BJ (cell line): ENCODE measurements at regions not wholly inside any gene's neighbourhood (a gene's known extent, or its start where the extent isn't known, plus 50 kb on each side); places are given as distances from the start of the nearest gene placed in this dataset.

Source experiments
- CTCF ChIA-PET: fragments of 350-600 bp; formaldehyde crosslinking; extraction: SDS; loops from one replicate; lab custom pipeline; 2021; ENCODE audit warnings: antibody characterized with exemption, inconsistent platforms; lab: Yijun Ruan, JAX
- POLR2A ChIA-PET: fragments of 300-600 bp; sonication (Branson Sonifier 250); formaldehyde crosslinking; extraction: SDS; loops from one replicate; lab custom pipeline; 2021; ENCODE audit warnings: antibody characterized with exemption; lab: Charles Lee
- DNase-seq: peaks from one replicate; pipeline ENCODE4 v3.0.0-alpha.2; 2011; ENCODE audit warnings: low read depth
- H3K27me3 ChIP-seq: 2 replicates; pipeline ENCODE4 v1.6.0; 2011; ENCODE audit warnings: low read length; ENCODE audit not compliant: control insufficient read depth, insufficient read depth
- H3K36me3 ChIP-seq: 2 replicates; pipeline ENCODE4 v1.5.1; 2011; ENCODE audit warnings: low read length; ENCODE audit not compliant: control insufficient read depth, insufficient read depth
- H3K4me3 ChIP-seq: 2 replicates; pipeline ENCODE4 v1.5.1; 2011; ENCODE audit warnings: low read depth, mild to moderate bottlenecking, control low read depth, low read length
- TF ChIP-seq, protein P1 (sequence below): IDR thresholded peaks from 2 replicates; pipeline ENCODE4 v1.5.1; 2011; ENCODE audit warnings: low read depth, mild to moderate bottlenecking, control low read depth, inconsistent platforms, low read length, moderate library complexity; ENCODE audit not compliant: insufficient read depth

DNA sequence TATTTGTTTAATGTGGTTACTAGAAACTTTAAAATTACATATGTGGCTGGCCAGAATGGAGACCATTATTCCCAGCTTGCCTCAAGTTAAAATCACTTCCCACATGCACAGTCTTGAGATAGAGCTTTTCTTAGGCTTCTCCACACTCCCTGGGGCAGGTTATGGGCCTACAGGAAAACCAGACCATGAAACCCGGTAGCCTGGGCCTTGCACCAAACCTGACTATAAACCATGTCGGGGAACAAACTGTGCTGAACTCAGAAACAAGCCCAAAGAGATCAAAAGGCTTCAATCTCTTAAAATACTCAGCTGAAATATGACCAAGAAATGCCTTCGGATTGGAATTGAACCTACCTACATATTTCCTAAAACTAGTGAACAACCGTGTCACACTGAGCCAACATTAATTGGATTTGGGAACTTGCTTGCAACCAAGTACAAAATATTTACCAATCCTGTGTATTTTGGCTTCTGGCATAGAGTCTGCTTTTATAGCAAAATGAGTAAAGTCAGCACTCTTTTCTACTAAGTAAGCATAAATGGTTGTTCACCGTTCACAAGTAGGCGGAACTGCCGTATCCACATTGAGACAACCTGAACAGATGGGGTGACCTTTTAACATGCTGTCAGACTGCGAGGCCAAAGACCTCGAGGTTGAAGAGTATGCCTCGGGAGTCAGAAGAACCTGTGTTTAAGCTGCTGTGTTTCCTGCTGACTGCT, 199.5 kb downstream of the FAM76B start:
- Histone ChIP-seq H3K4me3 (no peak overlapping the region), H3K36me3 (no peaks in the 10 kb centered on the region), H3K27me3 (no peaks in the 10 kb centered on the region; the same call in 1 of the 2 replicates)
- no peak for DNase-seq
- TF ChIP-seq, protein P1, sequence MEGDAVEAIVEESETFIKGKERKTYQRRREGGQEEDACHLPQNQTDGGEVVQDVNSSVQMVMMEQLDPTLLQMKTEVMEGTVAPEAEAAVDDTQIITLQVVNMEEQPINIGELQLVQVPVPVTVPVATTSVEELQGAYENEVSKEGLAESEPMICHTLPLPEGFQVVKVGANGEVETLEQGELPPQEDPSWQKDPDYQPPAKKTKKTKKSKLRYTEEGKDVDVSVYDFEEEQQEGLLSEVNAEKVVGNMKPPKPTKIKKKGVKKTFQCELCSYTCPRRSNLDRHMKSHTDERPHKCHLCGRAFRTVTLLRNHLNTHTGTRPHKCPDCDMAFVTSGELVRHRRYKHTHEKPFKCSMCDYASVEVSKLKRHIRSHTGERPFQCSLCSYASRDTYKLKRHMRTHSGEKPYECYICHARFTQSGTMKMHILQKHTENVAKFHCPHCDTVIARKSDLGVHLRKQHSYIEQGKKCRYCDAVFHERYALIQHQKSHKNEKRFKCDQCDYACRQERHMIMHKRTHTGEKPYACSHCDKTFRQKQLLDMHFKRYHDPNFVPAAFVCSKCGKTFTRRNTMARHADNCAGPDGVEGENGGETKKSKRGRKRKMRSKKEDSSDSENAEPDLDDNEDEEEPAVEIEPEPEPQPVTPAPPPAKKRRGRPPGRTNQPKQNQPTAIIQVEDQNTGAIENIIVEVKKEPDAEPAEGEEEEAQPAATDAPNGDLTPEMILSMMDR: no peak
- CTCF ChIA-PET: interaction anchor here (0.6 kb wide), 1 partner anchor 94 kb away, joined by 3 read pairs; no protein-coding TSS in a partner anchor
- POLR2A ChIA-PET: no interaction called here

DNA sequence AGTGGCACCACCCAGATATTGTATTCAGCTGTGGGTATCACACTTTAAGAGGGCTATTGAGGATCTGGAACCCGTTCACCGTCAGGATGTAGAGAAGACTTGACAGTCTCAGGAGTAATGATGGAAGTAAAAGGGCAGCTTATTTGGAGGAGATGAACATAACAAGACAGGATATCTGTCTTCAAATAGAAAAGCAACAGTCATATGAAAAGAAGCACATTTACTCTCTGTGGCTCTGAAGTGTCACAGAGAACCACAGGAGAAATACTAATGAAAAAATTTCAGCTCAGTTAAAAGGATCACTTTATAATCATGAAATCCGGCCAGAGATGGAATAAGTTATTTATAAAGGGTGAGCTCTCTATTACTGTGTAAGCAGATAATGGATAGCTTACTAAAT, 200.8 kb downstream of the FAM76B start:
- CTCF ChIA-PET: no interaction called here
- TF ChIP-seq, protein P1: no peak
- H3K4me3 ChIP-seq: no peak overlapping the region
- H3K36me3 ChIP-seq: no peaks in the 10 kb centered on the region
- H3K27me3 ChIP-seq: no peaks in the 10 kb centered on the region; the same call in 1 of the 2 replicates
- no peak for DNase-seq
- POLR2A ChIA-PET: no interaction called here

DNA sequence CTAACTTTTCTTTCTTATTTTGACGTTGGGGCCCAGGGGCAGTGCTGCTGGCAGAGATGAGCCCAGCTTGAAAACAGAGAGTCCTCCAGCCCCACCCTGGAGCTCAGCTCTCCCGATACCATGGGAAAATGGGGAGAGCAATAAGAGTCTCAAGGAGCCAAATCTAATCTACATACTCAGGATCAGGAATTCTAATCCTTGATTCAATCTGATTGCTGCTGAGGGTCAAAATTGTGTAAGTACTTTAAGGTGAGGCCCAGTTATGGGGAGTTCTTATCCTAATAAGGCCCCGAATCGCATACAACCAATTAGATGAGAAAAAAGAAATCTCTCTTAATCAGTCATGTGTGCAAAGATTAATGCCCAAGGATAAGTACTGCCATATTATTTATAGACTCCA, 202.9 kb downstream of the FAM76B start:
- DNase-seq: no peak
- TF ChIP-seq, protein P1: no peak
- CTCF ChIA-PET: interaction anchor here (1.4 kb wide), 1 partner anchor 23 kb away, joined by 4 read pairs; no protein-coding TSS in a partner anchor
- Histone ChIP-seq H3K4me3 (no peak overlapping the region), H3K27me3 (no peaks in the 10 kb centered on the region; the same call in 1 of the 2 replicates), H3K36me3 (no peaks in the 10 kb centered on the region)
- POLR2A ChIA-PET: no interaction called here

DNA sequence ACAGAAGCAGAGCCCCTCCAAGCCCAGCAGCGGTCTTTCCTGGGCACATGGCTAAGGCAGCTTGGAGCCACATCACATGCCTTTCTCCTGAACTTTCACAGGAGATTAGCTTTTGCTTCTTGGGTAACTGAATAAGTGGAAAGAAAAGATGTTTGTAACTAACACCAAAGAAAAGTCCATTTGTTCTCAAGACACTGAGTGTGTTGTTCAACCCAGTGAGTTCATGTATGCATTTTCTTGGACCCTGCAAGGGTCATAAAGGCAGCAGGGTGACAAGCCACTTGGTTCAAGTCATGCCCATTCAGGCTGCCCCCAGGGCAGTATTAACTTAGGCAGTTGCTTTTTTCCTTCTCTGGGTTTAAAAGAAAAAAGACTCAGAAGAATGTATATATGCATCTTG, 203.4 kb downstream of the FAM76B start:
- no peaks in the 10 kb centered on the region for H3K27me3 ChIP-seq
- CTCF ChIA-PET: interaction anchor here (1.4 kb wide), 1 partner anchor 22 kb away, joined by 4 read pairs; no protein-coding TSS in a partner anchor
- H3K36me3 ChIP-seq: no peaks in the 10 kb centered on the region
- POLR2A ChIA-PET: no interaction called here
- TF ChIP-seq, protein P1: no peak
- no peak for DNase-seq
- no peak overlapping the region for H3K4me3 ChIP-seq

DNA sequence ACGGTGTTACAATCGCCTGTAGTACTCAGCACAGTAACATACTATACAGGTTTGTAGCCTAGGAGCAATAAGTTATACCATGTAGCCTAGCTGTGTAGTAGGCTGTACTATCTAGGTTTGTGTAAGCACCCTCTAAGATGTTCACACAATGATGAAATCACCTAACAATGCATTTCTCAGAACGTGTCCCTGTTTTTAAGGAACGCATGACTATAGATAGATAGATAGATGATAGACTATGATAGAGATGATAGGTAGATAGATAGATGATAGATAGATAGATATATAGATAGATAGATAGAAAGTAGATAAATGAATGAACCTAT, 203.9 kb downstream of the FAM76B start:
- H3K36me3 ChIP-seq: no peaks in the 10 kb centered on the region
- no peak overlapping the region for H3K4me3 ChIP-seq
- CTCF ChIA-PET: interaction anchor here (1.4 kb wide), 1 partner anchor 22 kb away, joined by 4 read pairs; no protein-coding TSS in a partner anchor
- POLR2A ChIA-PET: no interaction called here
- H3K27me3 ChIP-seq: no peaks in the 10 kb centered on the region
- DNase-seq: no peak
- TF ChIP-seq, protein P1: no peak
